SK-N-SH treated with all-trans-retinoic acid at 6 μM for 48 hours (cell line): ENCODE measurements at regions not wholly inside any gene's neighbourhood (a gene's known extent, or its start where the extent isn't known, plus 50 kb on each side); places are given as distances from the start of the nearest gene placed in this dataset.

ENCODE experiments used
- ATAC-seq: fragments of 200-7000 bp; cut with Tn5 transposase; 3 replicates; pipeline ENCODE4 v1.9.1; 2020; ENCODE audit warnings: mild to moderate bottlenecking, moderate library complexity
- ARNTL ChIP-seq: fragments of 450-650 bp; formaldehyde crosslinking; IDR thresholded peaks from 2 replicates; pipeline ENCODE4 v1.5.0; 2020; ENCODE audit warnings: low read depth, mild to moderate bottlenecking, moderate library complexity, borderline replicate concordance
- BACH2 ChIP-seq: fragments of 250-450 bp; sonication (Bioruptor Pico); IDR thresholded peaks from 2 replicates; pipeline ENCODE4 v1.9.0; 2021; ENCODE audit warnings: mild to moderate bottlenecking, borderline replicate concordance
- CREB5 ChIP-seq: fragments of 250-450 bp; sonication (Bioruptor Pico); IDR thresholded peaks from 2 replicates; pipeline ENCODE4 v1.5.1; 2020; ENCODE audit warnings: low read depth, mild to moderate bottlenecking, moderate library complexity
- CSDC2 ChIP-seq: fragments of 250-450 bp; sonication (Bioruptor Pico); IDR thresholded peaks from 2 replicates; pipeline ENCODE4 v1.5.0; 2020; ENCODE audit warnings: mild to moderate bottlenecking, moderate library complexity
- ESRRG ChIP-seq: fragments of 250-450 bp; sonication (Bioruptor Pico); IDR thresholded peaks from 2 replicates; pipeline ENCODE4 v1.6.1; 2021; ENCODE audit warnings: mild to moderate bottlenecking
- GLIS3 ChIP-seq: fragments of 250-450 bp; sonication (Bioruptor Pico); IDR thresholded peaks from 2 replicates; pipeline ENCODE4 v1.5.0; 2020; ENCODE audit warnings: mild to moderate bottlenecking, moderate library complexity
- ISL1 ChIP-seq: fragments of 250-450 bp; sonication (Bioruptor Pico); IDR thresholded peaks from 2 replicates; pipeline ENCODE4 v2.1.2; 2022; ENCODE audit warnings: mild to moderate bottlenecking, moderate library complexity
- OSR1 ChIP-seq: fragments of 250-450 bp; sonication (Bioruptor Pico); IDR thresholded peaks from 2 replicates; pipeline ENCODE4 v1.8.0; 2022; ENCODE audit warnings: moderate library complexity, mild to moderate bottlenecking, inconsistent platforms
- PATZ1 ChIP-seq: fragments of 250-450 bp; sonication (Bioruptor Pico); IDR thresholded peaks from 2 replicates; pipeline ENCODE4 v1.8.0; 2020; ENCODE audit warnings: mild to moderate bottlenecking, moderate library complexity, borderline replicate concordance
- POU6F1 ChIP-seq: fragments of 250-450 bp; sonication (Bioruptor Pico); IDR thresholded peaks from 2 replicates; pipeline ENCODE4 v1.8.0; 2021; ENCODE audit warnings: low read depth, mild to moderate bottlenecking, moderate library complexity, borderline replicate concordance
- PPARA ChIP-seq: fragments of 250-450 bp; sonication (Bioruptor Pico); IDR thresholded peaks from 2 replicates; pipeline ENCODE4 v1.5.0; 2020; ENCODE audit warnings: mild to moderate bottlenecking, borderline replicate concordance
- RARB ChIP-seq: fragments of 250-450 bp; sonication (Bioruptor Pico); IDR thresholded peaks from 2 replicates; pipeline ENCODE4 v1.8.0; 2021; ENCODE audit warnings: mild to moderate bottlenecking, moderate library complexity
- SNAI2 ChIP-seq: fragments of 250-450 bp; sonication (Bioruptor Pico); IDR thresholded peaks from 2 replicates; pipeline ENCODE4 v1.5.0; 2020; ENCODE audit warnings: mild to moderate bottlenecking, moderate library complexity
- TCF4 ChIP-seq: fragments of 250-450 bp; sonication (Bioruptor Pico); IDR thresholded peaks from 2 replicates; pipeline ENCODE4 v1.8.0; 2021; ENCODE audit warnings: mild to moderate bottlenecking, moderate library complexity, borderline replicate concordance
- TOX ChIP-seq: fragments of 250-450 bp; sonication (Bioruptor Pico); IDR thresholded peaks from 2 replicates; pipeline ENCODE4 v1.8.0; 2021; ENCODE audit warnings: mild to moderate bottlenecking, moderate library complexity, borderline replicate concordance
- ZC3H10 ChIP-seq: fragments of 250-450 bp; sonication (Bioruptor Pico); IDR thresholded peaks from 2 replicates; pipeline ENCODE4 v1.5.1; 2021; ENCODE audit warnings: mild to moderate bottlenecking, moderate library complexity
- ZFP3 ChIP-seq: fragments of 250-450 bp; sonication (Bioruptor Pico); IDR thresholded peaks from 2 replicates; pipeline ENCODE4 v1.5.0; 2020; ENCODE audit warnings: mild to moderate bottlenecking, moderate library complexity
- ZFP30 ChIP-seq: fragments of 450-650 bp; formaldehyde crosslinking; IDR thresholded peaks from 2 replicates; pipeline ENCODE4 v1.5.0; 2022; ENCODE audit warnings: mild to moderate bottlenecking, moderate library complexity
- ZNF565 ChIP-seq: fragments of 450-650 bp; formaldehyde crosslinking; conservative IDR thresholded peaks from 2 replicates; pipeline ENCODE4 v1.5.0; 2020; ENCODE audit warnings: low read depth, mild to moderate bottlenecking, moderate library complexity
- ZNF70 ChIP-seq: fragments of 450-650 bp; formaldehyde crosslinking; IDR thresholded peaks from 2 replicates; pipeline ENCODE4 v1.5.0; 2020; ENCODE audit warnings: mild to moderate bottlenecking, moderate library complexity
- ZNF8 ChIP-seq: fragments of 450-650 bp; formaldehyde crosslinking; IDR thresholded peaks from 2 replicates; pipeline ENCODE4 v1.5.0; 2020; ENCODE audit warnings: mild to moderate bottlenecking, moderate library complexity
- TF ChIP-seq, protein P1 (sequence below): fragments of 250-450 bp; sonication (Bioruptor Pico); IDR thresholded peaks from 2 replicates; pipeline ENCODE4 v1.5.1; 2021; ENCODE audit warnings: mild to moderate bottlenecking, moderate library complexity
- TF ChIP-seq, protein P2 (sequence below): fragments of 250-450 bp; sonication (Bioruptor Pico); IDR thresholded peaks from 2 replicates; pipeline ENCODE4 v1.5.0; 2020; ENCODE audit warnings: mild to moderate bottlenecking, moderate library complexity

DNA sequence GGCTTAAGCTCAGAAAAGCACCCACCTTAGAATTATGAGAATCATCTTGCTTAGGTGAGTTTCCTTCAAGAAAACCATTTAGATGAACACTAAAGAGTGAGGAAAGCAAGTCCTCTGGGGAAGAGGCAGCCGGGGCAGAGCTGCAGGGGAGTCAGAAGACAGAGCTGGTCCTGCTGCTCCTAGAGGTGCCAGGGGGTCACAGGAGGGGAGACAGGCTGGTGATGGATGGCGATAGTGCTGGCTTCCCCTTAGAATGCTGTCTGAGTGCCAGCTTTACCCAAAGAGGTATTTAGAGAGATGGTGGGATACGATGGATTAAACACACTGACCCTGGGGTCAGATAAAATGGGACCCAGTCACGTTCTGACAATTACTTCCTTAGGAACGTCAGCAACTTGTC is 269.4 kb downstream of the TDRD15 start:
- no peak for ATAC-seq
- no peak for TF ChIP-seq OSR1 (CRISPR knock-in tag)
- TF ChIP-seq GLIS3 (CRISPR knock-in tag), result no peak
- no peak for TF ChIP-seq CSDC2 (CRISPR knock-in tag)
- TF ChIP-seq, protein P1, sequence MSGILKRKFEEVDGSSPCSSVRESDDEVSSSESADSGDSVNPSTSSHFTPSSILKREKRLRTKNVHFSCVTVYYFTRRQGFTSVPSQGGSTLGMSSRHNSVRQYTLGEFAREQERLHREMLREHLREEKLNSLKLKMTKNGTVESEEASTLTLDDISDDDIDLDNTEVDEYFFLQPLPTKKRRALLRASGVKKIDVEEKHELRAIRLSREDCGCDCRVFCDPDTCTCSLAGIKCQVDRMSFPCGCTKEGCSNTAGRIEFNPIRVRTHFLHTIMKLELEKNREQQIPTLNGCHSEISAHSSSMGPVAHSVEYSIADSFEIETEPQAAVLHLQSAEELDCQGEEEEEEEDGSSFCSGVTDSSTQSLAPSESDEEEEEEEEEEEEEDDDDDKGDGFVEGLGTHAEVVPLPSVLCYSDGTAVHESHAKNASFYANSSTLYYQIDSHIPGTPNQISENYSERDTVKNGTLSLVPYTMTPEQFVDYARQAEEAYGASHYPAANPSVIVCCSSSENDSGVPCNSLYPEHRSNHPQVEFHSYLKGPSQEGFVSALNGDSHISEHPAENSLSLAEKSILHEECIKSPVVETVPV, result no peak
- TF ChIP-seq ESRRG (CRISPR knock-in tag), result no peak

GRCh38 chr2:21395366-21395765 is 271.6 kb downstream of the TDRD15 start:
- TF ChIP-seq CREB5 (CRISPR knock-in tag), result no peak
- TF ChIP-seq TCF4, result no peak
- no peak for TF ChIP-seq OSR1 (CRISPR knock-in tag)
- TF ChIP-seq ZFP3, result no peak
- TF ChIP-seq ISL1 (CRISPR knock-in tag), result no peak
- TF ChIP-seq SNAI2, result no peak
- no peak for TF ChIP-seq POU6F1 (CRISPR knock-in tag)
- TF ChIP-seq ARNTL (CRISPR knock-in tag), result no peak
- TF ChIP-seq PPARA, result no peak
- no peak for TF ChIP-seq BACH2 (CRISPR knock-in tag)
- TF ChIP-seq RARB (CRISPR knock-in tag), result no peak
- no peak for TF ChIP-seq ESRRG (CRISPR knock-in tag)
- no peak for TF ChIP-seq TOX (CRISPR knock-in tag)
- TF ChIP-seq PATZ1, result no peak
- TF ChIP-seq ZNF8 (CRISPR knock-in tag), result no peak
- TF ChIP-seq ZNF565 (CRISPR knock-in tag), result no peak
- TF ChIP-seq, protein P1, result no peak
- TF ChIP-seq, protein P2, sequence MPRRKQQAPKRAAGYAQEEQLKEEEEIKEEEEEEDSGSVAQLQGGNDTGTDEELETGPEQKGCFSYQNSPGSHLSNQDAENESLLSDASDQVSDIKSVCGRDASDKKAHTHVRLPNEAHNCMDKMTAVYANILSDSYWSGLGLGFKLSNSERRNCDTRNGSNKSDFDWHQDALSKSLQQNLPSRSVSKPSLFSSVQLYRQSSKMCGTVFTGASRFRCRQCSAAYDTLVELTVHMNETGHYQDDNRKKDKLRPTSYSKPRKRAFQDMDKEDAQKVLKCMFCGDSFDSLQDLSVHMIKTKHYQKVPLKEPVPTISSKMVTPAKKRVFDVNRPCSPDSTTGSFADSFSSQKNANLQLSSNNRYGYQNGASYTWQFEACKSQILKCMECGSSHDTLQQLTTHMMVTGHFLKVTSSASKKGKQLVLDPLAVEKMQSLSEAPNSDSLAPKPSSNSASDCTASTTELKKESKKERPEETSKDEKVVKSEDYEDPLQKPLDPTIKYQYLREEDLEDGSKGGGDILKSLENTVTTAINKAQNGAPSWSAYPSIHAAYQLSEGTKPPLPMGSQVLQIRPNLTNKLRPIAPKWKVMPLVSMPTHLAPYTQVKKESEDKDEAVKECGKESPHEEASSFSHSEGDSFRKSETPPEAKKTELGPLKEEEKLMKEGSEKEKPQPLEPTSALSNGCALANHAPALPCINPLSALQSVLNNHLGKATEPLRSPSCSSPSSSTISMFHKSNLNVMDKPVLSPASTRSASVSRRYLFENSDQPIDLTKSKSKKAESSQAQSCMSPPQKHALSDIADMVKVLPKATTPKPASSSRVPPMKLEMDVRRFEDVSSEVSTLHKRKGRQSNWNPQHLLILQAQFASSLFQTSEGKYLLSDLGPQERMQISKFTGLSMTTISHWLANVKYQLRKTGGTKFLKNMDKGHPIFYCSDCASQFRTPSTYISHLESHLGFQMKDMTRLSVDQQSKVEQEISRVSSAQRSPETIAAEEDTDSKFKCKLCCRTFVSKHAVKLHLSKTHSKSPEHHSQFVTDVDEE, result no peak
- no peak for ATAC-seq

DNA sequence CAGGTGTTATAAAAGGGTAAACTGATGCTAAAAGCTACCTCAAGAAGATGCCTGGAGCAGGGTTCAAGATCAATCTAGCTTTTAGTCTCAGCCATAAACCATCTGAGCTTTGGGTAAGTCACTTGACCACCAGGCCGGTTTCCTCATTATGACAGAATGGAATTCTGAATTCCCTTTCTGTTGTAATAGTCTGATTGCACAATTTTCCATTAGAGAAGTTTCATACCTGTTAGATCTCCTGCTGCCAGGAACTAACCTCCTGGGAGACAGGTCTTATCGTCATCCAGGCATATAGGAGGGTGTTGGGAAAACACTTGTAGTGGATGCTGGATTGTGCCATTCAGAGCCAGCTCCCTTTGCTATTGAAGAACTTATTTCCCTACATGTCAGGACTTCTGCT is 272.5 kb downstream of the TDRD15 start:
- TF ChIP-seq ZNF565 (CRISPR knock-in tag) (no peak), PPARA (no peak), ZFP30 (CRISPR knock-in tag) (no peak), GLIS3 (CRISPR knock-in tag) (no peak), ZNF8 (CRISPR knock-in tag) (no peak), SNAI2 (no peak), ISL1 (CRISPR knock-in tag) (no peak), ZC3H10 (CRISPR knock-in tag) (no peak), BACH2 (CRISPR knock-in tag) (no peak), TCF4 (no peak), OSR1 (CRISPR knock-in tag) (no peak), RARB (CRISPR knock-in tag) (no peak), ZNF70 (CRISPR knock-in tag) (no peak), TOX (CRISPR knock-in tag) (no peak)
- TF ChIP-seq, protein P1, result no peak
- no peak for ATAC-seq
